Left renal cortex interstitium (tissue), 4 donors: ENCODE measurements at regions not wholly inside any gene's neighbourhood (a gene's known extent, or its start where the extent isn't known, plus 50 kb on each side); places are given as distances from the start of the nearest gene placed in this dataset.

Experiments used
- DNase-seq, 4 donors: peaks; one replicate each; pipeline ENCODE4 v3.0.0-alpha.2; 2013; ENCODE audit warnings: low read depth in 4 of 4, low spot score in 2 of 4, missing footprints in 1 of 4

GRCh38 chr11:13103962-13104554 lies 94.9 kb downstream of the RASSF10 start:
- no peak for DNase-seq

GRCh38 chr11:13104619-13105236 lies 95.6 kb downstream of the RASSF10 start:
- DNase-seq = no peak

- DNase-seq = no peak
Measured at GRCh38 chr11:13105237-13105844, 96.2 kb downstream of the RASSF10 start.

- DNase-seq = no peak
Measured at GRCh38 chr11:13107544-13108044, 98.5 kb downstream of the RASSF10 start.

GRCh38 chr11:13108416-13108815 lies 99.3 kb downstream of the RASSF10 start:
- DNase-seq = no peak

- no peak for DNase-seq
Measured at GRCh38 chr11:13109616-13110015, 100.5 kb downstream of the RASSF10 start.

GRCh38 chr11:13110145-13110544 lies 101.0 kb downstream of the RASSF10 start:
- no peak for DNase-seq

- no peak for DNase-seq
Measured at GRCh38 chr11:13110929-13111812, 102.1 kb downstream of the RASSF10 start.

GRCh38 chr11:13111813-13112130 lies 102.7 kb downstream of the RASSF10 start:
- no peak for DNase-seq

GRCh38 chr11:13114566-13115379 lies 105.7 kb downstream of the RASSF10 start:
- DNase-seq = peak; percentile 63 to 81 (median 69)

- DNase-seq = no peak
Measured at GRCh38 chr11:13115380-13115675, 106.2 kb downstream of the RASSF10 start.

GRCh38 chr11:13116491-13116890 lies 107.4 kb downstream of the RASSF10 start:
- DNase-seq = no peak

- DNase-seq = no peak
Measured at GRCh38 chr11:13117344-13117743, 108.2 kb downstream of the RASSF10 start.

- no peak for DNase-seq
Measured at GRCh38 chr11:13118194-13118593, 109.1 kb downstream of the RASSF10 start.

GRCh38 chr11:13118650-13119049 lies 109.5 kb downstream of the RASSF10 start:
- no peak for DNase-seq

GRCh38 chr11:13119361-13119760 lies 110.2 kb downstream of the RASSF10 start:
- no peak for DNase-seq

GRCh38 chr11:13119941-13120520 lies 110.9 kb downstream of the RASSF10 start:
- DNase-seq = no peak

GRCh38 chr11:13120691-13121090 lies 111.6 kb downstream of the RASSF10 start:
- no peak for DNase-seq

- DNase-seq = peak in 2 of 4 donors; percentile 55 to 79
Measured at GRCh38 chr11:13126430-13126829, 117.3 kb downstream of the RASSF10 start.

- no peak for DNase-seq
Measured at GRCh38 chr11:13127161-13127560, 118.0 kb downstream of the RASSF10 start.
